ENCODE measurements at regions not wholly inside any gene's neighbourhood (a gene's known extent, or its start where the extent isn't known, plus 50 kb on each side); places are given as distances from the start of the nearest gene placed in this dataset.

DNA sequence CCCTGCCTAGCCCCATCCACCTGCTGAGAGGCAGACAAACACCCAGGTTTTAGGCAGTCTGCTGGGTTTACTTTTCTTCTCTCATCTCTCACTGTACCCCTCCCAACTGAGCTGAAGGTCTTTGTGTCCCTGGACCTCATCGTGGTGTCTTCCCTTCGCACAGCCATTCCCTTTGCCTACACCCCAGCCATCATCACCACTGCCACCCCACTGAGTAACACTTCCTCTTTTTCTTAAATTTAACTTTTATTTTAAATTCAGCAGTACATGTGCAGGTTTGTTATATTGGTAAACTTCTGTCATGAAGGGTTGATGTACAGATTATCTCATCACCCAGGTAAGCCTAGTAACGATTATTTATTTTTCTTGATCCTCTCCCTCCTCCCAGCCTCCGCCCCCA, 188.3 kb upstream of the MON1B start:
- no peak overlapping the region for H3K9ac ChIP-seq (ENCODE audit: low read length)
- no peaks in the 10 kb centered on the region for H3K79me2 ChIP-seq (ENCODE audit: insufficient read depth, low read length)
- no peaks in the 10 kb centered on the region for H3F3A ChIP-seq (ENCODE audit: insufficient read depth)
- H3K9me3 ChIP-seq (ENCODE audit: insufficient read depth, low read length), result no peaks in the 10 kb centered on the region
- no peaks in the 10 kb centered on the region for H3K9me2 ChIP-seq (replicated peaks; ENCODE audit: insufficient read depth, low read length)
- no peak for TF ChIP-seq EZH2phosphoT487 (conservative IDR thresholded peaks at IDR 0.05; ENCODE audit: low read length)
- TF ChIP-seq, protein P1, sequence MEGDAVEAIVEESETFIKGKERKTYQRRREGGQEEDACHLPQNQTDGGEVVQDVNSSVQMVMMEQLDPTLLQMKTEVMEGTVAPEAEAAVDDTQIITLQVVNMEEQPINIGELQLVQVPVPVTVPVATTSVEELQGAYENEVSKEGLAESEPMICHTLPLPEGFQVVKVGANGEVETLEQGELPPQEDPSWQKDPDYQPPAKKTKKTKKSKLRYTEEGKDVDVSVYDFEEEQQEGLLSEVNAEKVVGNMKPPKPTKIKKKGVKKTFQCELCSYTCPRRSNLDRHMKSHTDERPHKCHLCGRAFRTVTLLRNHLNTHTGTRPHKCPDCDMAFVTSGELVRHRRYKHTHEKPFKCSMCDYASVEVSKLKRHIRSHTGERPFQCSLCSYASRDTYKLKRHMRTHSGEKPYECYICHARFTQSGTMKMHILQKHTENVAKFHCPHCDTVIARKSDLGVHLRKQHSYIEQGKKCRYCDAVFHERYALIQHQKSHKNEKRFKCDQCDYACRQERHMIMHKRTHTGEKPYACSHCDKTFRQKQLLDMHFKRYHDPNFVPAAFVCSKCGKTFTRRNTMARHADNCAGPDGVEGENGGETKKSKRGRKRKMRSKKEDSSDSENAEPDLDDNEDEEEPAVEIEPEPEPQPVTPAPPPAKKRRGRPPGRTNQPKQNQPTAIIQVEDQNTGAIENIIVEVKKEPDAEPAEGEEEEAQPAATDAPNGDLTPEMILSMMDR (IDR thresholded peaks at IDR 0.05; ENCODE audit: insufficient read depth, low read length, poor library complexity, severe bottlenecking), result no peak
- H3K4me3 ChIP-seq (ENCODE audit: insufficient read depth, low read length, poor library complexity, severe bottlenecking), result no peak overlapping the region
- H3K27me3 ChIP-seq (ENCODE audit: low read length), result no peaks in the 10 kb centered on the region
- H4K20me1 ChIP-seq (ENCODE audit: low read depth, low read length), result no peaks in the 10 kb centered on the region
- no peak overlapping the region for H3K4me2 ChIP-seq (ENCODE audit: low read depth, low read length, poor library complexity, severe bottlenecking)
- no peaks in the 10 kb centered on the region for H3K36me3 ChIP-seq (ENCODE audit: low read length)
- H3K27ac ChIP-seq (ENCODE audit: low read depth, low read length), result no peak overlapping the region
- no peak overlapping the region for H2AFZ ChIP-seq (ENCODE audit: low read depth, low read length, severe bottlenecking)

DNA sequence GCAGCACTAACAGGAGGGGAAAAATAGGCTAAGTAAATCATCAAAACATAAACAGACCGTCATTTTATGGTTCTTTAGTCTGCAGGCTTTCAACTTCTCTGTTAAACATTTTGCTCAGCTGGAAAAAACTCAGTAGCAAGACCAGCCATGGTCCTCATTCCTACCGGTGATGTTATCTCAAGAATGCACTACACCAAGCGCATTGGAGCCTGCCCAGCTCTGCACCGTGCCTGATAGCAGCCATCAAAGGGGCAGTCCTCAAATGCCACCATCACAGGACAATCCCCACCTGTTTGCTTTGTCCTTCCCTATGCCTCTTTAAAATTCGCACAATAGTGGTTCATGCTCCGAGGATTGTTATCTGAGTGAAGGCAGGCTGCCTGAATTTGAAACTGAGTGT, 181.5 kb upstream of the MON1B start:
- H2AFZ ChIP-seq (ENCODE audit: low read depth, low read length, severe bottlenecking), result no peak overlapping the region
- H3K27me3 ChIP-seq (ENCODE audit: low read length), result no peaks in the 10 kb centered on the region
- H3K4me2 ChIP-seq (ENCODE audit: low read depth, low read length, poor library complexity, severe bottlenecking), result no peak overlapping the region
- H3K36me3 ChIP-seq (ENCODE audit: low read length), result no peaks in the 10 kb centered on the region
- H4K20me1 ChIP-seq (ENCODE audit: low read depth, low read length), result no peaks in the 10 kb centered on the region
- H3K79me2 ChIP-seq (ENCODE audit: insufficient read depth, low read length), result no peaks in the 10 kb centered on the region
- H3K27ac ChIP-seq (ENCODE audit: low read depth, low read length), result no peak overlapping the region
- no peak for TF ChIP-seq EZH2phosphoT487 (conservative IDR thresholded peaks at IDR 0.05; ENCODE audit: low read length)
- TF ChIP-seq, protein P1 (IDR thresholded peaks at IDR 0.05; ENCODE audit: insufficient read depth, low read length, poor library complexity, severe bottlenecking), result no peak
- no peaks in the 10 kb centered on the region for H3K9me3 ChIP-seq (ENCODE audit: insufficient read depth, low read length)
- no peaks in the 10 kb centered on the region for H3K9me2 ChIP-seq (replicated peaks; ENCODE audit: insufficient read depth, low read length)
- no peaks in the 10 kb centered on the region for H3F3A ChIP-seq (ENCODE audit: insufficient read depth)
- H3K4me3 ChIP-seq (ENCODE audit: insufficient read depth, low read length, poor library complexity, severe bottlenecking), result no peak overlapping the region
- no peak overlapping the region for H3K9ac ChIP-seq (ENCODE audit: low read length)

DNA sequence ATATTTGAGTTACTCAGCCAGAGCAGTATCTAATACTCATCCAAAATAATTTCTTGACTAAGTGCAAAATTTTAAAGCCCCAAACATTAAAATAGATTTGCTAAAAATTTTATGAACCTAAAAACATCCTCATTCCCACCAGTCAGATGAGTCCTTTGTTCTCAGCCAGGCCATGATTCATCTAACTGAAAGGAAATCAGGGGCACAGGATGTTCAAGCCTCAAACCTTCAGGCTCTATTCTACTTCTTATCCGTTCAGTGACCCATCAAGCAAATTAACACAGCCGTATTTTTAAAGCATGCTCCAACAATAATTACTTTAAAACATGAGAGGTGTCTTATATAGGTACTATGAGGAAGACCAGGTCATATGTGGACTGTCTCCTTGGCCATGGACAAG, 176.5 kb upstream of the MON1B start:
- no peaks in the 10 kb centered on the region for H3K27me3 ChIP-seq (ENCODE audit: low read length)
- no peak overlapping the region for H3K27ac ChIP-seq (ENCODE audit: low read depth, low read length)
- no peaks in the 10 kb centered on the region for H3K9me3 ChIP-seq (ENCODE audit: insufficient read depth, low read length)
- TF ChIP-seq EZH2phosphoT487 (conservative IDR thresholded peaks at IDR 0.05; ENCODE audit: low read length), result no peak
- TF ChIP-seq, protein P1 (IDR thresholded peaks at IDR 0.05; ENCODE audit: insufficient read depth, low read length, poor library complexity, severe bottlenecking), result no peak
- H2AFZ ChIP-seq (ENCODE audit: low read depth, low read length, severe bottlenecking), result no peak overlapping the region
- H3F3A ChIP-seq (ENCODE audit: insufficient read depth), result no peaks in the 10 kb centered on the region
- H3K79me2 ChIP-seq (ENCODE audit: insufficient read depth, low read length), result no peaks in the 10 kb centered on the region
- no peaks in the 10 kb centered on the region for H3K9me2 ChIP-seq (replicated peaks; ENCODE audit: insufficient read depth, low read length)
- no peak overlapping the region for H3K4me2 ChIP-seq (ENCODE audit: low read depth, low read length, poor library complexity, severe bottlenecking)
- no peaks in the 10 kb centered on the region for H4K20me1 ChIP-seq (ENCODE audit: low read depth, low read length)
- H3K9ac ChIP-seq (ENCODE audit: low read length), result no peak overlapping the region
- no peak overlapping the region for H3K4me3 ChIP-seq (ENCODE audit: insufficient read depth, low read length, poor library complexity, severe bottlenecking)
- H3K36me3 ChIP-seq (ENCODE audit: low read length), result no peaks in the 10 kb centered on the region

DNA sequence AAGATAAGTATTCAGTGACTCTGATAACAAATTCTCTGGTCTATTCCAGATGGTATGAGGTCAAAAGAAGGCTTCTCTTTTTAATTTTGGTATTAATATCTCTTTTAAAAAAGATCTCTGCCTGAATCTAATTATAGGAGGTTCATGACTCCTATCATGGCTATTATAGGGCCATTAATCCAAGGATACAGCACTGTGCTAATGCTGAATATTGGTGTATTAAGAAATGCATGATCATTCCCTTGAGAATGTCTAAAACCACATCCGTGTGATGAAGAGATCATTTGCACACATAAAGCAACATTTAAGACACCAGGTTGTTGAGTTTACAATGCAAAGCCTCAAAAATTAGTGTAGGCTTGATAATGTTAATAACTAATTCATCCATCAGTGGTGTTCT, 160.4 kb upstream of the MON1B start:
- H2AFZ ChIP-seq (ENCODE audit: low read depth, low read length, severe bottlenecking), result no peak overlapping the region
- H3K27ac ChIP-seq (ENCODE audit: low read depth, low read length), result no peak overlapping the region
- H3K9ac ChIP-seq (ENCODE audit: low read length), result no peak overlapping the region

More for the DNA sequence above, 160.4 kb upstream of the MON1B start:
- Histone ChIP-seq H3K9me3 (ENCODE audit: insufficient read depth, low read length) (no peaks in the 10 kb centered on the region), H4K20me1 (ENCODE audit: low read depth, low read length) (no peaks in the 10 kb centered on the region), H3K9me2 (replicated peaks; ENCODE audit: insufficient read depth, low read length) (no peaks in the 10 kb centered on the region), H3K79me2 (ENCODE audit: insufficient read depth, low read length) (no peaks in the 10 kb centered on the region), H3K27me3 (ENCODE audit: low read length) (no peaks in the 10 kb centered on the region), H3F3A (ENCODE audit: insufficient read depth) (no peaks in the 10 kb centered on the region), H3K36me3 (ENCODE audit: low read length) (no peaks in the 10 kb centered on the region), H3K4me3 (ENCODE audit: insufficient read depth, low read length, poor library complexity, severe bottlenecking) (no peak overlapping the region), H3K4me2 (ENCODE audit: low read depth, low read length, poor library complexity, severe bottlenecking) (no peak overlapping the region)
- TF ChIP-seq EZH2phosphoT487 (conservative IDR thresholded peaks at IDR 0.05; ENCODE audit: low read length), result no peak
- TF ChIP-seq, protein P1 (IDR thresholded peaks at IDR 0.05; ENCODE audit: insufficient read depth, low read length, poor library complexity, severe bottlenecking), result no peak

Measured in SU-DHL-6 (cell line).